IPS-15b (cell line): ENCODE measurements at regions not wholly inside any gene's neighbourhood (a gene's known extent, or its start where the extent isn't known, plus 50 kb on each side); places are given as distances from the start of the nearest gene placed in this dataset.
"Not testable (repeated sequence)": the region's sequence is repeated elsewhere in the genome, so short reads cannot be mapped to it uniquely, and the experiment has no call there.

Experiments used
- H3K27me3 ChIP-seq: one replicate; pipeline ENCODE4 v1.6.1; 2013; ENCODE audit warnings: low read length; ENCODE audit not compliant: control insufficient read depth, insufficient read depth
- H3K36me3 ChIP-seq: one replicate; pipeline ENCODE4 v1.6.1; 2013; ENCODE audit warnings: low read length; ENCODE audit not compliant: control insufficient read depth, insufficient read depth
- H3K4me1 ChIP-seq: one replicate; pipeline ENCODE4 v1.6.1; 2013; ENCODE audit warnings: mild to moderate bottlenecking, low read length; ENCODE audit not compliant: control insufficient read depth, insufficient read depth
- H3K4me3 ChIP-seq: one replicate; pipeline ENCODE4 v1.5.1; 2013; ENCODE audit warnings: low read depth, low read length
- H3K9ac ChIP-seq: one replicate; pipeline ENCODE4 v1.6.1; 2013; ENCODE audit warnings: low read depth, mild to moderate bottlenecking, low read length
- H3K9me3 ChIP-seq: one replicate; pipeline ENCODE4 v1.6.1; 2013; ENCODE audit warnings: mild to moderate bottlenecking, low read length; ENCODE audit not compliant: control insufficient read depth, insufficient read depth

GRCh38 chr7:121610243-121610642, 214.1 kb upstream of the FAM3C start:
- Histone ChIP-seq H3K36me3 (no peaks in the 10 kb centered on the region), H3K9ac (no peak overlapping the region), H3K4me1 (no peaks in the 10 kb centered on the region), H3K27me3 (no peaks in the 10 kb centered on the region), H3K9me3 (no peaks in the 10 kb centered on the region), H3K4me3 (no peak overlapping the region)

GRCh38 chr7:121609208-121609607, 213.1 kb upstream of the FAM3C start:
- no peak overlapping the region for H3K9ac ChIP-seq
- no peak overlapping the region for H3K4me3 ChIP-seq
- no peaks in the 10 kb centered on the region for H3K27me3 ChIP-seq
- H3K9me3 ChIP-seq, result no peaks in the 10 kb centered on the region
- H3K36me3 ChIP-seq, result no peaks in the 10 kb centered on the region
- H3K4me1 ChIP-seq, result no peaks in the 10 kb centered on the region

- no peaks in the 10 kb centered on the region for H3K9me3 ChIP-seq
- H3K4me1 ChIP-seq, result no peaks in the 10 kb centered on the region
- no peak overlapping the region for H3K4me3 ChIP-seq
- H3K27me3 ChIP-seq, result no peaks in the 10 kb centered on the region
- no peaks in the 10 kb centered on the region for H3K36me3 ChIP-seq
- H3K9ac ChIP-seq, result no peak overlapping the region
Measured at GRCh38 chr7:121608785-121609184, 212.7 kb upstream of the FAM3C start.

- H3K4me1 ChIP-seq, H3K9me3 ChIP-seq, H3K4me3 ChIP-seq, H3K9ac ChIP-seq, H3K27me3 ChIP-seq, H3K36me3 ChIP-seq: not testable (repeated sequence)
Measured at GRCh38 chr7:121608183-121608582, 212.1 kb upstream of the FAM3C start.

- H3K36me3 ChIP-seq, result no peaks in the 10 kb centered on the region
- H3K4me3 ChIP-seq, result no peak overlapping the region
- H3K27me3 ChIP-seq, result no peaks in the 10 kb centered on the region
- no peaks in the 10 kb centered on the region for H3K9me3 ChIP-seq
- no peak overlapping the region for H3K9ac ChIP-seq
- no peaks in the 10 kb centered on the region for H3K4me1 ChIP-seq
Measured at GRCh38 chr7:121605317-121605680, 209.2 kb upstream of the FAM3C start.

- H3K9ac ChIP-seq, result no peak overlapping the region
- H3K4me1 ChIP-seq, result no peaks in the 10 kb centered on the region
- H3K27me3 ChIP-seq, result no peaks in the 10 kb centered on the region
- no peaks in the 10 kb centered on the region for H3K9me3 ChIP-seq
- H3K4me3 ChIP-seq, result no peak overlapping the region
- no peaks in the 10 kb centered on the region for H3K36me3 ChIP-seq
Measured at GRCh38 chr7:121604627-121605316, 208.7 kb upstream of the FAM3C start.

GRCh38 chr7:121603886-121604285, 207.8 kb upstream of the FAM3C start:
- no peaks in the 10 kb centered on the region for H3K36me3 ChIP-seq
- H3K4me3 ChIP-seq, result no peak overlapping the region
- no peaks in the 10 kb centered on the region for H3K4me1 ChIP-seq
- no peaks in the 10 kb centered on the region for H3K9me3 ChIP-seq
- H3K27me3 ChIP-seq, result no peaks in the 10 kb centered on the region
- H3K9ac ChIP-seq, result no peak overlapping the region

GRCh38 chr7:121599887-121600286, 203.8 kb upstream of the FAM3C start:
- no peak overlapping the region for H3K4me3 ChIP-seq
- H3K27me3 ChIP-seq, result no peaks in the 10 kb centered on the region
- H3K36me3 ChIP-seq, result no peaks in the 10 kb centered on the region
- H3K9ac ChIP-seq, result no peak overlapping the region
- H3K9me3 ChIP-seq, result no peaks in the 10 kb centered on the region
- H3K4me1 ChIP-seq, result no peaks in the 10 kb centered on the region

- Histone ChIP-seq H3K9ac (no peak overlapping the region), H3K9me3 (no peaks in the 10 kb centered on the region), H3K4me3 (no peak overlapping the region), H3K27me3 (no peaks in the 10 kb centered on the region), H3K4me1 (no peaks in the 10 kb centered on the region), H3K36me3 (no peaks in the 10 kb centered on the region)
Measured at GRCh38 chr7:121595758-121596696, 199.9 kb upstream of the FAM3C start.

- no peaks in the 10 kb centered on the region for H3K4me1 ChIP-seq
- no peaks in the 10 kb centered on the region for H3K9me3 ChIP-seq
- H3K27me3 ChIP-seq, result no peaks in the 10 kb centered on the region
- no peak overlapping the region for H3K9ac ChIP-seq
- no peaks in the 10 kb centered on the region for H3K36me3 ChIP-seq
- no peak overlapping the region for H3K4me3 ChIP-seq
Measured at GRCh38 chr7:121591926-121592325, 195.8 kb upstream of the FAM3C start.

- H3K36me3 ChIP-seq, result no peaks in the 10 kb centered on the region
- H3K27me3 ChIP-seq, result no peaks in the 10 kb centered on the region
- no peak overlapping the region for H3K9ac ChIP-seq
- no peaks in the 10 kb centered on the region for H3K9me3 ChIP-seq
- no peaks in the 10 kb centered on the region for H3K4me1 ChIP-seq
- no peak overlapping the region for H3K4me3 ChIP-seq
Measured at GRCh38 chr7:121587435-121587834, 191.3 kb upstream of the FAM3C start.

- no peak overlapping the region for H3K9ac ChIP-seq
- no peaks in the 10 kb centered on the region for H3K9me3 ChIP-seq
- no peaks in the 10 kb centered on the region for H3K4me1 ChIP-seq
- no peaks in the 10 kb centered on the region for H3K27me3 ChIP-seq
- no peaks in the 10 kb centered on the region for H3K36me3 ChIP-seq
- no peak overlapping the region for H3K4me3 ChIP-seq
Measured at GRCh38 chr7:121582258-121582657, 186.2 kb upstream of the FAM3C start.
